ENCODE measurements at regions not wholly inside any gene's neighbourhood (a gene's known extent, or its start where the extent isn't known, plus 50 kb on each side); places are given as distances from the start of the nearest gene placed in this dataset.
A peak's percentile ranks its signal among the peaks of the same experiment; 100 is the strongest.

GRCh38 chr10:118246332-118247295 is 95.5 kb downstream of the FAM204A start:
- H3K4me3 Mint-ChIP-seq (ENCODE audit: low read depth, unreplicated experiment), result no peak overlapping the region

GRCh38 chr10:118243907-118244306 is 98.2 kb downstream of the FAM204A start:
- TF ChIP-seq CTCF (IDR thresholded peaks at IDR 0.05; ENCODE audit: unreplicated experiment), result no peak
- no peak for DNase-seq
- Mint-ChIP-seq H3K4me1 (ENCODE audit: low read depth, unreplicated experiment) (no peaks in the 10 kb centered on the region), H3K27me3 (ENCODE audit: unreplicated experiment) (peaks cover 50% of the 10 kb centered on the region), H3K4me3 (ENCODE audit: low read depth, unreplicated experiment) (no peak overlapping the region), H3K27ac (ENCODE audit: unreplicated experiment) (no peak overlapping the region), H3K36me3 (ENCODE audit: insufficient read depth, unreplicated experiment) (no peaks in the 10 kb centered on the region), H3K9me3 (ENCODE audit: low read depth, unreplicated experiment) (no peaks in the 10 kb centered on the region)
- no TSS peak for BruUV-seq (replicated peaks)
- intact Hi-C loops (cut with micrococcal nuclease; ENCODE audit: unreplicated experiment), result loop anchor here (5.0 kb wide), 2 partner anchors 382 to 707 kb away; no protein-coding TSS in a partner anchor
- CTCF ChIA-PET, result interaction anchor here (0.7 kb wide), 1 partner anchor 75 kb away, joined by 3 read pairs; no protein-coding TSS in a partner anchor

More at GRCh38 chr10:118246332-118247295, 95.5 kb downstream of the FAM204A start:
- Mint-ChIP-seq H3K27me3 (ENCODE audit: unreplicated experiment) (peaks cover 58% of the 10 kb centered on the region), H3K9me3 (ENCODE audit: low read depth, unreplicated experiment) (no peaks in the 10 kb centered on the region), H3K36me3 (ENCODE audit: insufficient read depth, unreplicated experiment) (no peaks in the 10 kb centered on the region), H3K27ac (ENCODE audit: unreplicated experiment) (no peak overlapping the region), H3K4me1 (ENCODE audit: low read depth, unreplicated experiment) (no peaks in the 10 kb centered on the region)
- no peak for TF ChIP-seq CTCF (IDR thresholded peaks at IDR 0.05; ENCODE audit: unreplicated experiment)
- intact Hi-C loops (cut with micrococcal nuclease; ENCODE audit: unreplicated experiment), result no loop called here
- DNase-seq, result no peak
- no TSS peak for BruUV-seq (replicated peaks)
- CTCF ChIA-PET, result no interaction called here

- no peak overlapping the region for H3K27ac Mint-ChIP-seq (ENCODE audit: unreplicated experiment)
- peak; percentile 77 for TF ChIP-seq CTCF (IDR thresholded peaks at IDR 0.05; ENCODE audit: unreplicated experiment)
- no peaks in the 10 kb centered on the region for H3K36me3 Mint-ChIP-seq (ENCODE audit: insufficient read depth, unreplicated experiment)
- no peaks in the 10 kb centered on the region for H3K9me3 Mint-ChIP-seq (ENCODE audit: low read depth, unreplicated experiment)
- H3K4me1 Mint-ChIP-seq (ENCODE audit: low read depth, unreplicated experiment), result no peaks in the 10 kb centered on the region
- peaks cover 52% of the 10 kb centered on the region for H3K27me3 Mint-ChIP-seq (ENCODE audit: unreplicated experiment)
- DNase-seq, result peak; percentile 67
- no peak overlapping the region for H3K4me3 Mint-ChIP-seq (ENCODE audit: low read depth, unreplicated experiment)
- intact Hi-C loops (cut with micrococcal nuclease; ENCODE audit: unreplicated experiment), result loop anchor here (1.0 to 5.0 kb wide), 3 partner anchors 379 to 745 kb away; no protein-coding TSS in a partner anchor
- BruUV-seq (replicated peaks), result no TSS peak
- CTCF ChIA-PET, result interaction anchor here (0.8 to 1.6 kb wide), 2 partner anchors 745 kb away, joined by 3 to 5 read pairs; no protein-coding TSS in a partner anchor
Observed at GRCh38 chr10:118241229-118242137, 100.6 kb downstream of the FAM204A start.

- no peaks in the 10 kb centered on the region for H3K36me3 Mint-ChIP-seq (ENCODE audit: insufficient read depth, unreplicated experiment)
Observed at GRCh38 chr10:118239236-118239630, 102.9 kb downstream of the FAM204A start.

More at GRCh38 chr10:118239236-118239630, 102.9 kb downstream of the FAM204A start:
- no peak overlapping the region for H3K4me3 Mint-ChIP-seq (ENCODE audit: low read depth, unreplicated experiment)
- H3K27me3 Mint-ChIP-seq (ENCODE audit: unreplicated experiment), result peaks cover 46% of the 10 kb centered on the region
- H3K4me1 Mint-ChIP-seq (ENCODE audit: low read depth, unreplicated experiment), result no peaks in the 10 kb centered on the region
- no peak for TF ChIP-seq CTCF (IDR thresholded peaks at IDR 0.05; ENCODE audit: unreplicated experiment)
- DNase-seq, result no peak
- intact Hi-C loops (cut with micrococcal nuclease; ENCODE audit: unreplicated experiment), result no loop called here
- no peaks in the 10 kb centered on the region for H3K9me3 Mint-ChIP-seq (ENCODE audit: low read depth, unreplicated experiment)
- CTCF ChIA-PET, result no interaction called here
- BruUV-seq (replicated peaks), result no TSS peak
- H3K27ac Mint-ChIP-seq (ENCODE audit: unreplicated experiment), result no peak overlapping the region

Data from Calu3 (cell line).